Breast epithelium (tissue), 4 donors: ENCODE measurements at regions not wholly inside any gene's neighbourhood (a gene's known extent, or its start where the extent isn't known, plus 50 kb on each side); places are given as distances from the start of the nearest gene placed in this dataset.

Experiments
- DNase-seq, 2 donors: peaks; one replicate each; pipeline ENCODE4 v3.0.0-alpha.2; 2019; ENCODE audit warnings: low spot score in 2 of 2
- H3K27ac ChIP-seq, 2 donors: fragments of 200-600 bp; sonication (generic) in 1 of 2; one replicate each; pipeline ENCODE4 v1.5.1; 2016 to 2019; ENCODE audit warnings: mild to moderate bottlenecking in 1 of 2
- H3K27me3 ChIP-seq, 2 donors: fragments of 200-600 bp; sonication (generic) in 1 of 2; one replicate each; pipeline versions ENCODE4 v1.5.1 to v1.6.0; 2017 to 2019; ENCODE audit warnings: control low read depth in 1 of 2, mild to moderate bottlenecking in 1 of 2
- H3K36me3 ChIP-seq: fragments of 200-600 bp; one replicate; pipeline ENCODE4 v1.5.1; 2019
- H3K4me1 ChIP-seq, 2 donors: fragments of 200-600 bp; sonication (generic); one replicate each; pipeline ENCODE4 v1.5.1; 2016 to 2019; ENCODE audit warnings: control low read depth in 1 of 2
- H3K4me3 ChIP-seq, 3 donors: fragments of 200-600 bp; sonication (generic); 1 replicate in 2 of 3; 2 replicates in 1 of 3; pipeline ENCODE4 v1.5.1; 2016 to 2019; ENCODE audit warnings: mild to moderate bottlenecking in 3 of 3, moderate library complexity in 2 of 3
- H3K9me3 ChIP-seq, 2 donors: fragments of 200-600 bp; sonication (generic) in 1 of 2; one replicate each; pipeline ENCODE4 v1.5.1; 2016 to 2019; ENCODE audit warnings: control low read depth in 1 of 2
- POLR2A ChIP-seq: fragments of 450-650 bp; IDR thresholded peaks from one replicate; pipeline ENCODE4 v1.6.1; 2016; ENCODE audit warnings: antibody characterized with exemption, mild to moderate bottlenecking, moderate library complexity
- POLR2AphosphoS5 ChIP-seq, 3 donors: sonication (generic); formaldehyde crosslinking; IDR thresholded peaks; one replicate each; pipeline ENCODE4 v1.6.1; 2017; ENCODE audit warnings: antibody characterized with exemption in 3 of 3
- intact Hi-C: fragments of 100-400 bp; cut with DNase I; formaldehyde crosslinking; loops from one replicate; pipeline ENCODE4 v1.15.1; 2023; ENCODE audit warnings: low total_unique reads
- TF ChIP-seq, protein P1 (sequence below), 3 donors: fragments of 450-650 bp; IDR thresholded peaks; one replicate each; pipeline ENCODE4 v1.5.1; 2016 to 2017; ENCODE audit warnings: antibody characterized with exemption in 3 of 3, mild to moderate bottlenecking in 3 of 3, moderate library complexity in 3 of 3

DNA sequence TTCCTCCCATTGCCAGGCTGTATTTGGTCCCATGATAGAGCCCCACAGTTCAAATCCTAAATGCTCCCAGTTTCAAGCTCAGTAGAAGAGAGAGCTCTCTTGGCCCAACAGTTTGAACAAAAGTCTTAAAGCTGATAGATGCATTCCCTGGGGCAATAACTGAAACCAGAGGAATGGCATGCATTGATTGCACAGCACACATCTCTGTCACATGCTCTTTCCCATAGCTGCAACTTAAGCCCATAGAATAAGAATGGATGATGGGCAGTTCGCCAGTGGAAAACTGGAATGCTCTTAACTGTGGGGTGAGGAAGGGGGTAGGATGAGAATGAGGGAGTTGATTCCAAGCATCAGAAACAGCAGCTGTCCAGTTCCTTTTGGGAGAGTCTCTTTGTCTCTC lies 1942.4 kb upstream of the WWC1 start:
- intact Hi-C loops: no loop called here
- no peaks in the 10 kb centered on the region for H3K36me3 ChIP-seq
- no peak for DNase-seq
- no peaks in the 10 kb centered on the region for H3K4me1 ChIP-seq
- TF ChIP-seq POLR2A: no peak
- TF ChIP-seq, protein P1, sequence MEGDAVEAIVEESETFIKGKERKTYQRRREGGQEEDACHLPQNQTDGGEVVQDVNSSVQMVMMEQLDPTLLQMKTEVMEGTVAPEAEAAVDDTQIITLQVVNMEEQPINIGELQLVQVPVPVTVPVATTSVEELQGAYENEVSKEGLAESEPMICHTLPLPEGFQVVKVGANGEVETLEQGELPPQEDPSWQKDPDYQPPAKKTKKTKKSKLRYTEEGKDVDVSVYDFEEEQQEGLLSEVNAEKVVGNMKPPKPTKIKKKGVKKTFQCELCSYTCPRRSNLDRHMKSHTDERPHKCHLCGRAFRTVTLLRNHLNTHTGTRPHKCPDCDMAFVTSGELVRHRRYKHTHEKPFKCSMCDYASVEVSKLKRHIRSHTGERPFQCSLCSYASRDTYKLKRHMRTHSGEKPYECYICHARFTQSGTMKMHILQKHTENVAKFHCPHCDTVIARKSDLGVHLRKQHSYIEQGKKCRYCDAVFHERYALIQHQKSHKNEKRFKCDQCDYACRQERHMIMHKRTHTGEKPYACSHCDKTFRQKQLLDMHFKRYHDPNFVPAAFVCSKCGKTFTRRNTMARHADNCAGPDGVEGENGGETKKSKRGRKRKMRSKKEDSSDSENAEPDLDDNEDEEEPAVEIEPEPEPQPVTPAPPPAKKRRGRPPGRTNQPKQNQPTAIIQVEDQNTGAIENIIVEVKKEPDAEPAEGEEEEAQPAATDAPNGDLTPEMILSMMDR (IDR thresholded peaks at IDR 0.05): no peak
- no peaks in the 10 kb centered on the region for H3K27me3 ChIP-seq
- no peak overlapping the region for H3K4me3 ChIP-seq
- no peaks in the 10 kb centered on the region for H3K9me3 ChIP-seq
- H3K27ac ChIP-seq: no peak overlapping the region

DNA sequence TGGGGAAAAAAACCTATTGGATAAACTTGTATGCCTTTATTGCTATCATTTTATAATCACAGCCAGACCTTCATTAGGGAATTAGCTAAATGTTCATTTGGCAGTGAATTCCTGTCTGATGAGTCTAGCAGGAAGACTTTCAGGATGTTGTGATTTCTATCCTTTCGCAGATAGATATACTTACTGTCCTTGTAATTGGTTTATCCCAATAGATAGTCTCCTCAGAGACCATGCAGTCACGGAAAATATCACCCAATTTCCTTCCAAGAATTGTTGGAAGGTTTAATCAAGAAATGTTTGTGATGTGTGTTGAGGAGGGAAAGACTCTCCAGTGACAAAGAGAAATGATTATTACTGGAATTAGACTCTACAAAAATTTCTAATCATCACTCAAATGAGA lies 1937.9 kb upstream of the WWC1 start:
- no peaks in the 10 kb centered on the region for H3K4me1 ChIP-seq
- no peaks in the 10 kb centered on the region for H3K9me3 ChIP-seq
- no peaks in the 10 kb centered on the region for H3K27me3 ChIP-seq
- no peak overlapping the region for H3K4me3 ChIP-seq
- H3K36me3 ChIP-seq: no peaks in the 10 kb centered on the region
- intact Hi-C loops: no loop called here
- DNase-seq: no peak
- TF ChIP-seq, protein P1 (IDR thresholded peaks at IDR 0.05): no peak
- TF ChIP-seq POLR2A (no peak), POLR2AphosphoS5 (IDR thresholded peaks at IDR 0.05) (no peak)
- H3K27ac ChIP-seq: no peak overlapping the region

DNA sequence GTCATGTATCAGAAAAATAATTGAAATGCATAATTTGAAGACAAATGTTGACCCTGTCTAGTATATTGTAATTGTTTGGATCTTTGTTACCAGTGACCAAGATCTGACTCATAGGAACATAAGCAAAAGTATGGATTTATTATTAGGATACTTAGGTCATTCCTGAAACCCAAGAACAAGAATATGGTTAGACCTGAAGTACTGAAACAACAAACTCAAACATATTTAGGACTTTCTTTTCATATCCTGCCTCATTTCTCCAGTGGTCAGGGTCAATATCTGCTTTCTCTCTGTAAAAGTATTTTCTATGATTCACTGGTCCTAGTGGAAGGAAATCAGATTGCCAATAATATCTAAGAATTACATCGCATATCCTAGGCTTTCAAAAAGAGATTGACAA lies 1937.1 kb upstream of the WWC1 start:
- no peaks in the 10 kb centered on the region for H3K27me3 ChIP-seq
- H3K4me3 ChIP-seq: no peak overlapping the region
- no peak for DNase-seq
- H3K36me3 ChIP-seq: no peaks in the 10 kb centered on the region
- H3K27ac ChIP-seq: no peak overlapping the region
- no peaks in the 10 kb centered on the region for H3K9me3 ChIP-seq
- TF ChIP-seq, protein P1 (IDR thresholded peaks at IDR 0.05): no peak
- no peak for TF ChIP-seq POLR2A
- TF ChIP-seq POLR2AphosphoS5 (IDR thresholded peaks at IDR 0.05): no peak
- intact Hi-C loops: no loop called here
- no peaks in the 10 kb centered on the region for H3K4me1 ChIP-seq

DNA sequence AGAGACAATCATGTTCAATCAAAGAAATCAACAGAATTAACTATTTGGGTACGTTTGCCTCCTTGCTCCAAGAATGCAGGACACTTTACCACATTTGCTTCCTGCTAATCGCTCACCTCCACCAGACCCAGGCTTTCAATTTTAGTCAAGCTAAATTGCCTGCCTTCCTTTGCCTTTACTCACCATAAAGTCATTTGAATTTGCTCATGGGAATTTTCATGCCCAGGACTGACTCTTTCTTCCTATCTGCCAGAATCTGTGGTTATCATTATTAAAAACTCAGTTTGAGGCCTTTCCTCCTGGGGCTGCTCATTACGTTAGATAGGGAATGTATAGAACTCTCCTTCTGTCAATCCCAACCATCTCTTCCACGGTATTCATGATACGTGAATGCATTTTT lies 1935.3 kb upstream of the WWC1 start:
- Histone ChIP-seq H3K27me3 (no peaks in the 10 kb centered on the region), H3K27ac (no peak overlapping the region), H3K9me3 (no peaks in the 10 kb centered on the region), H3K36me3 (no peaks in the 10 kb centered on the region), H3K4me3 (no peak overlapping the region), H3K4me1 (no peaks in the 10 kb centered on the region)
- DNase-seq: no peak
- TF ChIP-seq POLR2AphosphoS5 (IDR thresholded peaks at IDR 0.05) (no peak), POLR2A (no peak)
- TF ChIP-seq, protein P1 (IDR thresholded peaks at IDR 0.05): no peak
- intact Hi-C loops: no loop called here

DNA sequence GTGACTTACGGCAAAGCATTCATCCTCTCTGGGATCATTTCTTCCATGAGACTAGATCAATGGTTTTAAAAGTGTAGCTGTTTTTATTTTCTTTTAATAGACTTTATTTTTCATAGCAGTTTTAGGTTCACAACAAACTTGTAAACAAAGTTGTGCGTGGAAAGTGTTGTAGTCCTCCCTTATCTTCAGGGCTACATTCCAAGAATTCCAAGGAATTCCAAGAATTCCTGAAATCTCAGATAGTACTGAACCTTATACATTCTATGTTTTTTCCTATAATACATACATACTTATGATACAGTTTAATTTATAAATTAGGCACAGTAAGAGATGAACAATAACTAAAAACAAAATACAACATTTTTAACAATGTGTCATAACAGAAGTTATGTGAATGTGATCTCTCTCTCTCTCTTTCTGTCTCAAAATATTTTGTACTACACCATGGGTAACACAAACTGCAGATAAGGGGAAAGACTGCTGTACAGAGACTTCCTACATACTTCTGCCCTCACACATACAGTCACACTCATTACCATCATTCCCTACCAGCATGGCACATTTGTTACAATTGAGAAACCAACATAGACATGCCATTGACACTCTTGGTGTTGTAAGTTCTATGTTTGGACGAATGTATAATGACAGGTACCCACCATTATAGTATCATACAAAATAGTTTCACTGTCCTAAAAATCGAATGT lies 1933.2 kb upstream of the WWC1 start:
- H3K4me1 ChIP-seq: no peaks in the 10 kb centered on the region
- TF ChIP-seq POLR2A: no peak
- TF ChIP-seq, protein P1 (IDR thresholded peaks at IDR 0.05): no peak
- no peak for TF ChIP-seq POLR2AphosphoS5 (IDR thresholded peaks at IDR 0.05)

More for the DNA sequence above, 1933.2 kb upstream of the WWC1 start:
- Histone ChIP-seq H3K27me3 (no peaks in the 10 kb centered on the region), H3K36me3 (no peaks in the 10 kb centered on the region), H3K27ac (no peak overlapping the region), H3K9me3 (no peaks in the 10 kb centered on the region), H3K4me3 (no peak overlapping the region)
- intact Hi-C loops: no loop called here
- DNase-seq: no peak
